Mononuclear cell (primary cell): ENCODE measurements at regions not wholly inside any gene's neighbourhood (a gene's known extent, or its start where the extent isn't known, plus 50 kb on each side); places are given as distances from the start of the nearest gene placed in this dataset.
"Not testable (repeated sequence)": the region's sequence is repeated elsewhere in the genome, so short reads cannot be mapped to it uniquely, and the experiment has no call there.

Experiments used
- H3K27me3 ChIP-seq: 2 replicates; pipeline ENCODE4 v1.6.0; 2011; ENCODE audit warnings: low read length, control low read depth; ENCODE audit not compliant: insufficient read depth
- H3K4me1 ChIP-seq: 2 replicates; pipeline ENCODE4 v1.5.1; 2011; ENCODE audit warnings: mild to moderate bottlenecking, low read length, control low read depth; ENCODE audit not compliant: insufficient read depth
- H3K4me3 ChIP-seq: 2 replicates; pipeline ENCODE4 v1.5.1; 2011; ENCODE audit warnings: mild to moderate bottlenecking, low read length, moderate library complexity
- H3K9me3 ChIP-seq: 2 replicates; pipeline ENCODE4 v1.5.1; 2011; ENCODE audit warnings: low read depth, mild to moderate bottlenecking, control low read depth, low read length

DNA sequence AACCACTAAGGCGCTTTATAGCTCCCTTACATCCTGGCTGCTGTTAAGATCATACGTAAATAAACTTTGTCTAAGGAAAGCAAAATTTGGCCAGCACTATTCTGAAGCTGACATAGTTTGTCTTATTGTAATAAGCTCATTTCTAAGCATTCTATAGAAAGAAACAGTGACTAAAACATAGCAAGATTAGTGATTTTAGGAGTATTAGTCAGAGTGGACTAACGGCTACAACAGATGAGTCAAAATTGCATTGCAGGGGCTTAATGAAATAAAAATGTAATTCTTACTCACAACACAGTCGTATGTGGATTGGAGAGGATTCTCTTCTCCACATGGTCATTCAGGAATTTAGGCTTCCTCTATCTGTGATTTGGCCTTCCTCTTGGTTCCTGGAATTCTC, 347.6 kb downstream of the GADD45G start:
- H3K4me3 ChIP-seq, result no peak overlapping the region

DNA sequence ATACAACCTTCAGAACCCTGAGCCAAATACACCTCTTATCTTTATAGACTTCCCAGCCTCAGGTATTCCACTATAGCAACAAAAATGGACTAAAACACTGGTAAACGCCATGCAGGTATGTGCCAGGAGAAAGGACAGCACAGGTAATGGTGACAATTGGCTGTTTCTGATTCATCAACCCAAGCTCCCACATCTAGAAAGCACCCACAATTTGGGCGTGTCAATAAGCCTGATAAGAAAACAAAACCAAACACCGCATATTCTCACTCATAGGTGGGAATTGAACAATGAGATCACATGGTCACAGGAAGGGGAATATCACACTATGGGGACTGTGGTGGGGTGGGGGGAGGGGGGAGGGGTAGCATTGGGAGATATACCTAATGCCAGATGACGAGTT, 348.5 kb downstream of the GADD45G start:
- not testable (repeated sequence) for H3K9me3 ChIP-seq, H3K4me1 ChIP-seq

More for the DNA sequence above, 347.6 kb downstream of the GADD45G start:
- no peaks in the 10 kb centered on the region for H3K27me3 ChIP-seq
- H3K9me3 ChIP-seq, result no peaks in the 10 kb centered on the region
- H3K4me1 ChIP-seq, result peaks cover 8% of the 10 kb centered on the region

DNA sequence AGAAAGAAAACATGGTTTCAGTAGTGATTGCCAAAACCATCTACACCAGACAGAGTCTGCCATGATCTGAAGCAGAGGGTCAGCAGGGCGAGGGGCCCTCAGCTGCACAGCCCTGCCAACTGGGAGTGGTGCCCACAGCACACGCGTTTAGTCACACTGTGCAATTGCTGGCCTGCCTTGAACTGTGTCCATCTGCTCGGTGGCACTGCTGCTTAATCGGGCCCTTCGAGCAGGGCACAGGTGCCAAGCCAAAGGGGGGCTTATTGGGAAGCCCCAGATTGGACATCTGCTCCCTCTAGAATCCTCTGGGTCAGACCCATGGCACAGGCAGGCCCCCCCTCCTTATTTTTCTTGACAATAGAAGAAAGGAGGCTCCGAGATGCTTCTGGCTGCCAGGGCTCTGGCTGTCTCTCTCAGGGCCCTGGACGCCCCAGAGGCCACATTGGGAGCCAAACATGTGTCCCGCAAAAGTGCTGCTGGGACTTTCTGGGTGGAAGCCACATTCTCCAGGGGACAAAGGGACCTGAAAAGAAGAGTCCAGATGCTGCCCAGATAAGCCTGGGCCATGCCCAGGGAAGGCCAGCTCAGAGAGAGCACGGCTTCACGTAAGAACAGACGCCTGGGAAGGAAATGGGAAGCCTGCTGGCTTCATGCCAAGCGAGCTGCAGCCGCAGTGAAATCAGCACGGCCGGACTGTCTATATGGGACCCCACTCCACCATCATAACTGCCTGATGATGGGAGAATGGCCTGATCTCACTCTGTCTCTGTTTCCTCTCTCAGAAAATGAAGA, 349.2 kb downstream of the GADD45G start:
- H3K9me3 ChIP-seq, result no peaks in the 10 kb centered on the region
- no peak overlapping the region for H3K4me3 ChIP-seq
- peaks cover 8% of the 10 kb centered on the region for H3K4me1 ChIP-seq
- H3K27me3 ChIP-seq, result no peaks in the 10 kb centered on the region

More for the DNA sequence above, 348.5 kb downstream of the GADD45G start:
- not testable (repeated sequence) for H3K4me3 ChIP-seq, H3K27me3 ChIP-seq

DNA sequence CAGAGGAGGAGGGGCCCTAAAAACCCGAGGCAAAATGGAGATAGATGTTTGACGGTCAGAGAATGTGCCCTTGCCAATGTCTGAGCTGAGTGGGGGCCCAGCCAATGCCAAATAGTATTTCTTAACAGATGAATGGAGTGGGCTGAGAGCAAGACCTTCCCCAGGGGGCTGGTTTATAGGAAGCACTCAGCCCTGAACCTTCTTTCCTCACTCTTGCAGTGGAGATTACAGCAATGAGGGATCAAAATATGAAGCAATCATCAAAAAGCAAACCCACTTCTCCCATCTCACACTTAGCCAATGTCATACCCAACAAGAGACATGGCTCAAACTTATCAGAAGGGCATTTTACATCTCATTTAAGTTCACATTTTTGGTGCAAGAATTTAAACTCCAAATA, 350.3 kb downstream of the GADD45G start:
- no peak overlapping the region for H3K4me3 ChIP-seq

DNA sequence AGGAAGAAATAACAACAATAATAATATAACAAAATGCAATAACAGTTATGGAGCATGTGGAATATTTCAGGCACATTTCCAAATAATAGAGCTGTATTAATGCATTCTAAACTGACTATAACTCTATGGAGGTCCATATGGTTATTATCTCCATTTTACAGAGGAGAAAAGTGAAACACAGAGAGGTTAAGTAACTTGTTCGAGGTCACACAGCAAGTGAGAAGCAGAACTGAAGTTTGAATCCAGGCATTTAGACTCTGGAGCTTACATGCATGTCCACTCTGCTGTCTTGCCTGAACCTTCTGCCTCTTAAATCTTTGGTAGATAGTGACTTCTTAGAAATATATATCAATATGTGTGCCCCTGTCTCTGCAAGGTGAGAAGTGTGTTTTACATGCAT, 350.8 kb downstream of the GADD45G start:
- no peak overlapping the region for H3K4me3 ChIP-seq
- no peaks in the 10 kb centered on the region for H3K9me3 ChIP-seq
- H3K27me3 ChIP-seq, result no peaks in the 10 kb centered on the region
- peaks cover 8% of the 10 kb centered on the region for H3K4me1 ChIP-seq

More for the DNA sequence above, 350.3 kb downstream of the GADD45G start:
- Histone ChIP-seq H3K9me3 (no peaks in the 10 kb centered on the region), H3K4me1 (peaks cover 8% of the 10 kb centered on the region), H3K27me3 (no peaks in the 10 kb centered on the region)

DNA sequence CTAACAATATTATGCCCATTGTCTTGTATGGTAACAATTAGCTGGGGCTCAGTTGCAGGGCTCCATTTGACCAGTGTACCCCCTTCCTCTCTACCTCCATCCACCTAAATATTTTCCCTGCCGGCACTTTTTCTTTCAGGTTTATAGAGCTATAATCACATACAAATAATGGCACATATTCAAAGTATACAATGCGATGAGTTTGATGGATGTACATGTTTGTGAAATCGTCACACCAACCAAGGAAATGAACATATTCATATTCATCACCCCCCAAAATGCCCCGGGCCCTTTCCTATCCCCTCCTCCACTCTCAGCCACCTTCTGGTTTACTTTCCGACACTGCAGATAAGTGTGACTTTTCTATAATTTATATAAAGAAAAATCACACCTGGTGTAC, 351.5 kb downstream of the GADD45G start:
- no peaks in the 10 kb centered on the region for H3K27me3 ChIP-seq
- peaks cover 9% of the 10 kb centered on the region for H3K4me1 ChIP-seq
- no peak overlapping the region for H3K4me3 ChIP-seq
- H3K9me3 ChIP-seq, result no peaks in the 10 kb centered on the region

DNA sequence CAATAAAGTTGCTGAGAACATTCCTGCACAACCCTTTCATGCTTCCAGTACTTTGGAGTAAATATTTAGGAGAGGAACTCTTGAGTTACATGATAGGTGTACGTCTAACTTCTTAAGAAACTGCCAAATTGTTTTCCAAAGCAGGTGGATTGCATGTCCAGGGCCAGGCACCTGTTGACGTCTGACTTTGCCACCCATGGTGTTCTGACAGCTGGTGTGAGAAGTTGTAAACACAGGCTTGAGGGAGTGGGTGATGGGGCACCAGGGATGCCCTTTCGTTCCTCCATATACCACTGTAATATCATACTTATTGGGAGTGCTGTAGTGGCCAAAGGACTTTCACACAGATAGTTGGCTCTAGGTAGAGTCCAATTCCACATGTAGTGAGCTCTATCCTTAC, 352.1 kb downstream of the GADD45G start:
- peaks cover 15% of the 10 kb centered on the region for H3K4me1 ChIP-seq
- no peaks in the 10 kb centered on the region for H3K9me3 ChIP-seq
- H3K27me3 ChIP-seq, result no peaks in the 10 kb centered on the region
- H3K4me3 ChIP-seq, result no peak overlapping the region

DNA sequence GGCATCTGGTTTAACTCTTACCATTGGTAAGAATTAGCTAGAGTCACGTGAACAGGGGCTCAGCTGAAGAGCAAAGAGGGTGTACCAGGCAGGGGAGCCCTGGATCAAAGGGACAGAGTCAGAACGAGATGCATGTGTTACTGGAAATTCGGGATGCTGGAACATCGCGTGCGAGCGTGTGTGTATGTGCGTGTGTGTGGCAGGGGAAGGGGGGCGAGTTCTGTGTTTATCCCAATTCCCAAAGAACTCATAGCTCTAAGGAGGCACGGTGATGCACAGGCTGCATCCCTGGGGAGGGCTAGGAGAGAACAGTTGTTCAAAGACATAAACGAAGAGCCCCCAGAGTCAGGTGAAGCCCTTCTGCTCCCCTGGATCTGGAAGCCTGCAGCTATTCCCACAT, 353.3 kb downstream of the GADD45G start:
- Histone ChIP-seq H3K9me3 (no peaks in the 10 kb centered on the region), H3K27me3 (no peaks in the 10 kb centered on the region), H3K4me1 (peaks cover 26% of the 10 kb centered on the region), H3K4me3 (no peak overlapping the region)

DNA sequence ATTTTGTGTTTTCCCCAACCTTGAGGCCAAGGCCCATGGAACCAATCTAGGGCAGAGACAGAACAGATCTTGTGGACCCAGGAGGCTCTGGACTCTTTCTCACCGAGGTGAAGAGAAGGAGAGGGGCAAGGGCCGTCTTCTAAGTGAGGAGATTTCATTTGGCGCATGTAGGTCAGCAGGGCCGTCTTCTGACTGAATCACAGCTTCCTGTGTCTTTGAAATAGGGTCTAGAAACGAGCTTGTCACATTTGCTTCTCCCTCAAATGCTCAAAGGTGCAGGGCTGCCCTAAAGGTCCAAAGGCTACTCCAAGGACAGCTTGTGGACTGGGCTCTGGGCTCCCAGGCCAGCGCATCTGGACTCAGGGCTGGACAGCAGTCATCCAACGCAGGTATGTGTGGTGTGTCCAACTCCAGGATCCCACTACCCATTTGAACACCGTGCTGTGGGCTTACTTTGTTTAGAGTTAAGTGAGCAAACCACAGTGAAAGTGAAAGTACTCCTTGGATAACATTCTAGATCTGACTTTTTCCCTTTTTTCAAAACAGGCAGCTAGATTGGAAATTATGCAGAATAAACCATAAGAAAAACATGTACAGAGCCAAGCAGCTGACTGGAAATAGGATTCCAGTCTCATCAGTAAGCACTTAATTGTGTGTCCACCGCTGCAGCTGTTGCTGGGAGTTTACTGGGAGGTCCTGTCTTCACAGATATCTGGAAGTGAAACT, 357.0 kb downstream of the GADD45G start:
- Histone ChIP-seq H3K9me3 (no peaks in the 10 kb centered on the region), H3K4me1 (peaks cover 25% of the 10 kb centered on the region), H3K27me3 (no peaks in the 10 kb centered on the region), H3K4me3 (peak overlapping the region; percentile 1)

DNA sequence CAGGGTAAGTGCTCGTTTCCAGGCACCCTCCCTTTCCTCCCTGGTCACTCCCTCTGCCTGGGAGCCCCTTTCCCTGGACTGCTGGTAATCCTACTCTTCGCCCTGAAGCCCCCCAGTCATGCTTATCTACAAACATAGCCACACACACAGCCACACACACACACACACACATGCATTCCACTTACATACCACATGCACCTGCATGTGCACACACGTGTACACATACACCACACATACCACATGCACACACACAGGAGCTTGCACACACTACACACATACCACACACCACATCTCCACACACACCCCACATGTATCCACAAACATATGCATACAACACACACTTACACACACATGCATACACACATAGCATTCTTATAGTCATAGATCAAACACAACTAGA, 358.5 kb downstream of the GADD45G start:
- Histone ChIP-seq H3K4me1 (peaks cover 25% of the 10 kb centered on the region), H3K27me3 (no peaks in the 10 kb centered on the region), H3K9me3 (no peaks in the 10 kb centered on the region), H3K4me3 (no peak overlapping the region)

DNA sequence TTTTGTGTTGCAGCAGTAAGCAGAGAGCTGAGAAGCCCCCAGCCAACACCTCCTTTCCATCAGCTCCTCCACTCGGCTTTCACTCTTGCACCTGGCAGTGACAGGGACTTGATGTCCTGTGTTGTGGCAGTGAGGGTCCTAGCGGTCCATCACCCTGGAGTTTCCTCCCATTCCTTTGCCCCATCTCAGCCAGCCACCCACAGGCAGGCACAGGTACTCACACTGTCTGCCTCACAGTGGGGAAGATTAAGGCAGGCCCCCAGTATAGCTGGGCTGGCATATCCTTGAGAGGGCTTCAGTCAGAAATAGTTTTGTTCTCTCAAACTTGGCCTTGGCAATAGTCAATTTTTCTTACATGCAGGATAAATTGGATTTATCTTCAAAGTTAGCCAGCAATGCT, 362.7 kb downstream of the GADD45G start:
- no peaks in the 10 kb centered on the region for H3K9me3 ChIP-seq
- H3K27me3 ChIP-seq, result no peaks in the 10 kb centered on the region
- H3K4me3 ChIP-seq, result no peak overlapping the region
- peaks cover 12% of the 10 kb centered on the region for H3K4me1 ChIP-seq

DNA sequence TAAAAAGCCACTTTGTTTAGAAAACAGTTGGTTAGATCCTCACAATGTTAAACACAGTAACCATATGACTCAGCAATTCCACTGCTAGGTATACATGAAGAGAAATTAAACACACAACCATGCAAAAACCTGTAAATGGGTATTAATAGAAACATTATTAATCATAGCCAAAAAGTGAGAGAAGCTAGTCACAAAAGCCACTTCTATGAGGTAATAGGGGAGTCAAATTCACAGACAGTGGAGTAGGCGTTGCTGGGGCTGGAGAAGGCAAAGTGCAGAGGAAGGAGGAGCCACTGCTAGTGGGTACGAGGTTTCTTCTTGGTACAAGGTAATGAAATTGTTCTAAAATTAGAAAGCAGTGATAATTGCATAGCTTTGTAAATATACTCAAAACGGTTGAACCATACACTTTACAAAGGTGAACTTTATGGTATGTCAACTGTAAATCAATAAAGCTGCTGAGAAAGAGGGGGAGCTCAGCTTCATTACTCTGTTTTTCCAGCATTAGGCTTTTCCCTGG, 364.4 kb downstream of the GADD45G start:
- no peaks in the 10 kb centered on the region for H3K27me3 ChIP-seq
- no peak overlapping the region for H3K4me3 ChIP-seq
- no peaks in the 10 kb centered on the region for H3K9me3 ChIP-seq
- H3K4me1 ChIP-seq, result peaks cover 5% of the 10 kb centered on the region

DNA sequence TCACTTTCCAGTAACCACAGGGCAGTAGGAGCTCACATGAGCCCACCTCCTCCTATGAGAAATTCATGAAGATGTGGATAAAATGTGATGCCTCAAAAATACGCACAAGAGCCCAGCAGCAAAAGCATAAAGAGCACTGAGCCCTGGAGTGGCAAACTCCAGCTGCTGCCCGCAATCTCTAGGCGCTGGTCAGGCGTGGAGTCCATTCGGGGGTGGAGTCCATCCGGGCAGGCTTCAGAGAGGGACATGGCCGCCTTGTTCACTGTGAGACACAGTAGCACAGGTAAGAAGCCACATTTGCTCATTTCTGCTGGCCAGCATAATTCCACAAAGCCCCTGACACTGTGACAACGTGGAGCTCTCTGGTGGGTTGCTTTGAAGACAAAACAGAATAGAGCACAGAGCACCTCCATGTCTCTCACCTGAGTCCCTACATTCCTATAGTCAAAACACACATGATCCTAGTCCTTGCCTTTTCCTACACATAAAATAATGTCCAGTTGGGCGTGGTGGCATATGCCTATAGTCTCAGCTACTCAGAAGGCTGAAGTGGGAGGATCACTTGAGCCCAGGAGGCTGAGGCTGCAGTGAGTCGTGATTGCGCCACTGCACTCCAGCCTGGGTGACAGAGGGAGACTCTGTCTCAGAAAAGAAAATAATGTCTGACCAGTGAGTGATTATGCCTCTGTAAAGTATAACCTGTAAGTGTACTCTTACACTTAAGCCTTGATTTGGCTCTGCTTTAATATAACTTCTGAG, 365.2 kb downstream of the GADD45G start:
- Histone ChIP-seq H3K9me3 (no peaks in the 10 kb centered on the region), H3K4me1 (no peaks in the 10 kb centered on the region), H3K4me3 (no peak overlapping the region), H3K27me3 (no peaks in the 10 kb centered on the region)

DNA sequence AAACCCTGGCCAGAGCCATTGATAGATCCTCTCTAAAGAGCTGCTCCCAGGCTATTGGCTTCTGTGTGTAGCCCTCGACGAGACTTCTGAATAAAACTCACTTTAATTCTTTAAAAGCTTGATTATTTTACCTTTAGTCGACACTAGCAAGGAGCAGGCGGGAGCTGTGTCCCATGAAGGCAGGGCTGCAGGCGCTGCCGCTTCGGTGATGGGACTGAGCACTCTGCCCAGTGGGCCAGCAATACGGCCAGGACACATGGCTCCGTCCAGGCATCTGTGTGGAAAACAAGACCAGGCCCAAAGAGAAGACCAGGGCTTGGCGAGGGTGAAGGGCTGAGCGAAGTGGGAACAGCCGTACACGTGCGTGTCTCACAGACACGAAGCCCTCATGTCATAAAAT, 365.9 kb downstream of the GADD45G start:
- no peaks in the 10 kb centered on the region for H3K27me3 ChIP-seq
- no peak overlapping the region for H3K4me3 ChIP-seq
- no peaks in the 10 kb centered on the region for H3K4me1 ChIP-seq
- H3K9me3 ChIP-seq, result no peaks in the 10 kb centered on the region

DNA sequence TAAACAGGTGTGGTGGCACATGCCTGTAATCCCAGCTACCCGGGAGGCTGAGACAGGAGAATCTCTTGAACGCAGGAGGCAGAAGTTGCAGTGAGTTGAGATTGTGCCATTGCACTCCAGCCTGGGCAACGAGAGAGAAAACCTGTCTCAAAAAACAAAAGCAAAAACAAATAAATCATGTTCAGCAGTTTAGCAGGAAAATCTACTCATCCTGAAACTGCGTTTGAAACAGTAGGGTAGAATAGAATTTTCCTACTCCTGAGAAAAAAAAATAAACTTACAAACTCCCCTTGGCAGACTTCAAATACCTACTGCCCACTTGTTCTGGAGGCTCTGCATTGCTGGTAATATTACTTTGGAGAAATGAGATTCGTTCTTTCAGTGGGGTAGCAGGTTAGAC, 367.7 kb downstream of the GADD45G start:
- H3K4me3 ChIP-seq, result no peak overlapping the region
- no peaks in the 10 kb centered on the region for H3K4me1 ChIP-seq

More for the DNA sequence above, 367.7 kb downstream of the GADD45G start:
- Histone ChIP-seq H3K9me3 (no peaks in the 10 kb centered on the region), H3K27me3 (no peaks in the 10 kb centered on the region)
